Cardiac fibroblast (primary cell): ENCODE measurements at regions not wholly inside any gene's neighbourhood (a gene's known extent, or its start where the extent isn't known, plus 50 kb on each side); places are given as distances from the start of the nearest gene placed in this dataset.

Experiments
- DNase-seq, 2 donors: peaks; one replicate each; pipeline versions ENCODE4 v3.0.0 to v3.0.0-alpha.2; 2010; ENCODE audit warnings: low read depth in 2 of 2
- H3K4me3 ChIP-seq, 2 donors: replicated peaks in 1 of 2; 1 replicate in 1 of 2; 2 replicates in 1 of 2; pipeline ENCODE4 v1.5.1; 2011; ENCODE audit warnings: low read depth in 2 of 2, low read length in 2 of 2, mild to moderate bottlenecking in 2 of 2, moderate library complexity in 1 of 2
- CTCF ChIP-seq: IDR thresholded peaks from one replicate; pipeline ENCODE4 v1.5.1; 2011; ENCODE audit warnings: low read depth, mild to moderate bottlenecking, low read length, inconsistent platforms

GRCh38 chr6:23441808-23442461, 684.1 kb upstream of the NRSN1 start:
- DNase-seq: no peak
- H3K4me3 ChIP-seq: no peak overlapping the region
- no peak for TF ChIP-seq CTCF

GRCh38 chr6:23445157-23445710, 680.8 kb upstream of the NRSN1 start:
- H3K4me3 ChIP-seq: no peak overlapping the region
- no peak for TF ChIP-seq CTCF
- peak in 1 of 2 donors; percentile 59 for DNase-seq

GRCh38 chr6:23446469-23446967, 679.5 kb upstream of the NRSN1 start:
- H3K4me3 ChIP-seq: no peak overlapping the region
- peak; percentile 63 to 66 for DNase-seq
- peak; percentile 62 for TF ChIP-seq CTCF

GRCh38 chr6:23447731-23448130, 678.3 kb upstream of the NRSN1 start:
- TF ChIP-seq CTCF: no peak
- H3K4me3 ChIP-seq: no peak overlapping the region

GRCh38 chr6:23448281-23448680, 677.7 kb upstream of the NRSN1 start:
- no peak overlapping the region for H3K4me3 ChIP-seq
- DNase-seq: no peak
- TF ChIP-seq CTCF: no peak

More at GRCh38 chr6:23447731-23448130, 678.3 kb upstream of the NRSN1 start:
- DNase-seq: no peak

- peak in 1 of 2 donors; percentile 35 for DNase-seq
- TF ChIP-seq CTCF: no peak
- no peak overlapping the region for H3K4me3 ChIP-seq
These were observed 671.7 kb upstream of the NRSN1 start for GRCh38 chr6:23454080-23454976.
